PC-9 (cell line): ENCODE measurements at regions not wholly inside any gene's neighbourhood (a gene's known extent, or its start where the extent isn't known, plus 50 kb on each side); places are given as distances from the start of the nearest gene placed in this dataset.

ENCODE experiments used
- BruUV-seq: library from RNA; stranded (reverse); fragments of 400-500 nt; replicated peaks from 2 replicates; lab custom pipeline; 2021; lab: Mats Ljungman, UMichigan
- CTCF ChIA-PET: fragments of 300-600 bp; sonication (Branson Sonifier 250); formaldehyde crosslinking; loops from one replicate; lab custom pipeline; 2022; ENCODE audit warnings: antibody characterized with exemption; lab: Charles Lee
- POLR2A ChIA-PET: fragments of 300-600 bp; sonication (Branson Sonifier 250); formaldehyde crosslinking; loops from one replicate; lab custom pipeline; 2022; ENCODE audit warnings: antibody characterized with exemption; ENCODE audit not compliant: unreplicated experiment; lab: Charles Lee
- DNase-seq, 2 experiments: peaks; one replicate each; pipeline versions ENCODE4 v3.0.0 to v3.0.0-alpha.2; 2015 to 2022; ENCODE audit warnings: mixed read lengths in 1 of 2
- H2AFZ ChIP-seq: fragments of 200-600 bp; sonication (generic); 2 replicates; pipeline ENCODE4 v1.8.1; 2017; ENCODE audit warnings: antibody characterized with exemption
- H3F3A ChIP-seq: fragments of 200-600 bp; sonication (generic); 2 replicates; pipeline ENCODE4 v1.8.1; 2017; ENCODE audit warnings: antibody characterized with exemption, mild to moderate bottlenecking, low read depth; ENCODE audit not compliant: insufficient read depth
- H3K27ac ChIP-seq: fragments of 200-600 bp; sonication (generic); 2 replicates; pipeline ENCODE4 v1.6.1; 2016; ENCODE audit warnings: mixed run types
- H3K27me3 ChIP-seq: fragments of 200-600 bp; sonication (generic); 2 replicates; pipeline ENCODE4 v1.6.1; 2016; ENCODE audit warnings: low read depth, mixed run types; ENCODE audit not compliant: insufficient read depth
- H3K36me3 ChIP-seq: fragments of 200-600 bp; sonication (generic); 2 replicates; pipeline ENCODE4 v1.6.1; 2016; ENCODE audit warnings: low read depth, mixed run types
- H3K4me1 ChIP-seq: fragments of 200-600 bp; sonication (generic); replicated peaks from 2 replicates; pipeline ENCODE4 v1.6.1; 2016; ENCODE audit warnings: mixed run types; ENCODE audit not compliant: insufficient read depth
- H3K4me2 ChIP-seq: fragments of 200-600 bp; sonication (generic); 2 replicates; pipeline ENCODE4 v1.6.1; 2017; ENCODE audit warnings: mixed run types
- H3K4me3 ChIP-seq: fragments of 200-600 bp; sonication (generic); 2 replicates; pipeline ENCODE4 v1.6.1; 2016; ENCODE audit warnings: mixed run types
- H3K79me2 ChIP-seq: fragments of 200-600 bp; sonication (generic); 2 replicates; pipeline ENCODE4 v1.6.1; 2017; ENCODE audit warnings: low read depth, mixed run types
- H3K9me2 ChIP-seq: fragments of 200-600 bp; sonication (generic); 2 replicates; pipeline ENCODE4 v1.8.1; 2017; ENCODE audit warnings: mild to moderate bottlenecking; ENCODE audit not compliant: insufficient read depth
- H3K9me3 ChIP-seq: fragments of 200-600 bp; sonication (generic); 2 replicates; pipeline ENCODE4 v1.8.1; 2016; ENCODE audit warnings: low read depth; ENCODE audit not compliant: insufficient read depth
- H4K20me1 ChIP-seq: fragments of 200-600 bp; sonication (generic); 2 replicates; pipeline ENCODE4 v1.8.1; 2017; ENCODE audit not compliant: insufficient read depth
- CTCF ChIP-seq: fragments of 200-600 bp; sonication (generic); conservative IDR thresholded peaks from 2 replicates; pipeline ENCODE4 v1.6.1; 2017; ENCODE audit warnings: mixed run types, antibody characterized with exemption, mild to moderate bottlenecking, moderate library complexity
- EZH2 ChIP-seq: fragments of 200-600 bp; sonication (generic); IDR thresholded peaks from 2 replicates; pipeline ENCODE4 v1.8.0; 2017; ENCODE audit warnings: antibody characterized with exemption, low read depth
- intact Hi-C: fragments of 100-400 bp; cut with micrococcal nuclease; formaldehyde crosslinking; loops from one replicate; pipeline ENCODE4 v1.10.0; 2022; ENCODE audit not compliant: unreplicated experiment

GRCh38 chr17:10927712-10928111 is 89.8 kb upstream of the PIRT start:
- Histone ChIP-seq H3K4me3 (no peak overlapping the region), H2AFZ (no peak overlapping the region), H3F3A (no peaks in the 10 kb centered on the region), H3K27me3 (0 out of 2 replicates have a peak, but pooled peaks cover 4% of the 10 kb centered on the region), H3K27ac (no peak overlapping the region), H3K9me2 (no peaks in the 10 kb centered on the region), H4K20me1 (no peaks in the 10 kb centered on the region), H3K36me3 (no peaks in the 10 kb centered on the region), H3K4me1 (no peaks in the 10 kb centered on the region), H3K4me2 (no peak overlapping the region), H3K79me2 (no peaks in the 10 kb centered on the region), H3K9me3 (no peaks in the 10 kb centered on the region)
- ChIA-PET CTCF (no interaction called here), POLR2A (no interaction called here)
- TF ChIP-seq CTCF, result no peak
- no peak for TF ChIP-seq EZH2
- BruUV-seq, result no TSS peak
- intact Hi-C loops, result no loop called here
- DNase-seq, result no peak

- CTCF ChIA-PET, result no interaction called here
- H3K9me3 ChIP-seq, result no peaks in the 10 kb centered on the region
- intact Hi-C loops, result no loop called here
- POLR2A ChIA-PET, result no interaction called here
- no peaks in the 10 kb centered on the region for H3K27me3 ChIP-seq
- H3K27ac ChIP-seq, result no peak overlapping the region
- no peak overlapping the region for H3K4me3 ChIP-seq
- H3K79me2 ChIP-seq, result no peaks in the 10 kb centered on the region
- H3K4me1 ChIP-seq, result no peaks in the 10 kb centered on the region
- no TSS peak for BruUV-seq
- no peak for DNase-seq
- H3K9me2 ChIP-seq, result no peaks in the 10 kb centered on the region
- TF ChIP-seq CTCF (no peak), EZH2 (no peak)
- H3K36me3 ChIP-seq, result no peaks in the 10 kb centered on the region
- no peak overlapping the region for H3K4me2 ChIP-seq
- no peak overlapping the region for H2AFZ ChIP-seq
- H4K20me1 ChIP-seq, result no peaks in the 10 kb centered on the region
- no peaks in the 10 kb centered on the region for H3F3A ChIP-seq
These were observed 82.7 kb upstream of the PIRT start for GRCh38 chr17:10920558-10921108.

- H3K9me2 ChIP-seq, result no peaks in the 10 kb centered on the region
- H3K27ac ChIP-seq, result no peak overlapping the region
- intact Hi-C loops, result no loop called here
- BruUV-seq, result no TSS peak
- H2AFZ ChIP-seq, result no peak overlapping the region
- H3F3A ChIP-seq, result no peaks in the 10 kb centered on the region
- no peaks in the 10 kb centered on the region for H3K4me1 ChIP-seq
- no peaks in the 10 kb centered on the region for H4K20me1 ChIP-seq
- H3K4me2 ChIP-seq, result no peak overlapping the region
- DNase-seq, result no peak
- TF ChIP-seq EZH2 (no peak), CTCF (no peak)
- ChIA-PET CTCF (no interaction called here), POLR2A (no interaction called here)
- H3K79me2 ChIP-seq, result no peaks in the 10 kb centered on the region
- peaks cover 4% of the 10 kb centered on the region; the same call in 1 of the 2 replicates for H3K27me3 ChIP-seq
- H3K4me3 ChIP-seq, result no peak overlapping the region
- no peaks in the 10 kb centered on the region for H3K9me3 ChIP-seq
- no peaks in the 10 kb centered on the region for H3K36me3 ChIP-seq
These were observed 69.5 kb upstream of the PIRT start for GRCh38 chr17:10907370-10907769.
